DMS153 (cell line): ENCODE measurements at regions not wholly inside any gene's neighbourhood (a gene's known extent, or its start where the extent isn't known, plus 50 kb on each side); places are given as distances from the start of the nearest gene placed in this dataset.

ENCODE experiments used
- DNase-seq: peaks from one replicate; lab custom pipeline; 2025; lab: John Stamatoyannopoulos, UW

- DNase-seq, result no peak
These were observed 67.2 kb upstream of the NABP1 start for GRCh38 chr2:191610756-191611155.

GRCh38 chr2:191611614-191612013 lies 66.3 kb upstream of the NABP1 start:
- no peak for DNase-seq

GRCh38 chr2:191612496-191612895 lies 65.4 kb upstream of the NABP1 start:
- DNase-seq, result no peak

- DNase-seq, result no peak
These were observed 63.2 kb upstream of the NABP1 start for GRCh38 chr2:191614759-191615158.

- no peak for DNase-seq
These were observed 62.3 kb upstream of the NABP1 start for GRCh38 chr2:191615596-191615995.

GRCh38 chr2:191617575-191617974 lies 60.4 kb upstream of the NABP1 start:
- DNase-seq, result no peak

- DNase-seq, result no peak
These were observed 59.7 kb upstream of the NABP1 start for GRCh38 chr2:191618046-191618780.

GRCh38 chr2:191618786-191619185 lies 59.1 kb upstream of the NABP1 start:
- no peak for DNase-seq

GRCh38 chr2:191620144-191620543 lies 57.8 kb upstream of the NABP1 start:
- no peak for DNase-seq

- no peak for DNase-seq
These were observed 55.3 kb upstream of the NABP1 start for GRCh38 chr2:191622374-191623320.

GRCh38 chr2:191625016-191625415 lies 52.9 kb upstream of the NABP1 start:
- DNase-seq, result no peak

- no peak for DNase-seq
These were observed 52.5 kb upstream of the NABP1 start for GRCh38 chr2:191625446-191625845.

- no peak for DNase-seq
These were observed 51.3 kb upstream of the NABP1 start for GRCh38 chr2:191626497-191627151.

- no peak for DNase-seq
These were observed 50.4 kb upstream of the NABP1 start for GRCh38 chr2:191627518-191627917.
